ENCODE measurements at regions not wholly inside any gene's neighbourhood (a gene's known extent, or its start where the extent isn't known, plus 50 kb on each side); places are given as distances from the start of the nearest gene placed in this dataset.

GRCh38 chr16:49127103-49127502, 154.5 kb downstream of the CBLN1 start:
- Histone ChIP-seq H3K27ac (replicated peaks in 1 of 4) (no peak overlapping the region), H3K4me1 (peaks cover 0 to 4% (median 0%) of the 10 kb centered on the region in 4 donors), H3K9me3 (no peaks in the 10 kb centered on the region), H3K4me3 (no peak overlapping the region), H3K36me3 (no peaks in the 10 kb centered on the region), H3K27me3 (no peaks in the 10 kb centered on the region)
- TF ChIP-seq CTCF (IDR thresholded peaks at IDR 0.05) (no peak), POLR2A (IDR thresholded peaks at IDR 0.05; ENCODE audit: low read depth) (no peak), EP300 (IDR thresholded peaks at IDR 0.05) (no peak), POLR2AphosphoS5 (IDR thresholded peaks at IDR 0.05) (no peak)
- intact Hi-C loops (cut with DNase I), result no loop called here
- 33% methylated on average over 1 of the region's 1 CpG for WGBS
- no peak for DNase-seq (ENCODE audit: extremely low spot score)

- Histone ChIP-seq H3K4me1 (no peaks in the 10 kb centered on the region), H3K36me3 (no peaks in the 10 kb centered on the region), H3K27ac (replicated peaks in 1 of 4) (no peak overlapping the region), H3K27me3 (peaks cover 0 to 6% (median 0%) of the 10 kb centered on the region in 4 donors), H3K4me3 (no peak overlapping the region), H3K9me3 (no peaks in the 10 kb centered on the region)
- intact Hi-C loops (cut with DNase I), result no loop called here
- DNase-seq (ENCODE audit: extremely low spot score), result no peak
- WGBS, result 85% methylated on average over 5 of the region's 5 CpGs
- TF ChIP-seq POLR2AphosphoS5 (IDR thresholded peaks at IDR 0.05) (no peak), EP300 (IDR thresholded peaks at IDR 0.05) (no peak), POLR2A (IDR thresholded peaks at IDR 0.05; ENCODE audit: low read depth) (no peak), CTCF (IDR thresholded peaks at IDR 0.05) (no peak)
Observed at GRCh38 chr16:49121636-49122035, 160.0 kb downstream of the CBLN1 start.

GRCh38 chr16:49120631-49121030, 161.0 kb downstream of the CBLN1 start:
- no peak for DNase-seq (ENCODE audit: extremely low spot score)
- no peaks in the 10 kb centered on the region for H3K36me3 ChIP-seq
- WGBS, result 73% methylated on average over 6 of the region's 6 CpGs
- H3K27ac ChIP-seq (replicated peaks in 1 of 4), result no peak overlapping the region
- peaks cover 0 to 6% (median 0%) of the 10 kb centered on the region in 4 donors for H3K27me3 ChIP-seq
- no peaks in the 10 kb centered on the region for H3K9me3 ChIP-seq
- H3K4me1 ChIP-seq, result no peaks in the 10 kb centered on the region
- intact Hi-C loops (cut with DNase I), result no loop called here
- H3K4me3 ChIP-seq, result no peak overlapping the region
- TF ChIP-seq EP300 (IDR thresholded peaks at IDR 0.05) (no peak), POLR2AphosphoS5 (IDR thresholded peaks at IDR 0.05) (no peak), CTCF (IDR thresholded peaks at IDR 0.05) (no peak), POLR2A (IDR thresholded peaks at IDR 0.05; ENCODE audit: low read depth) (no peak)

GRCh38 chr16:49116873-49117272, 164.8 kb downstream of the CBLN1 start:
- Histone ChIP-seq H3K27ac (replicated peaks in 1 of 4) (no peak overlapping the region), H3K4me1 (peaks cover 0 to 12% (median 0%) of the 10 kb centered on the region in 4 donors), H3K9me3 (no peaks in the 10 kb centered on the region), H3K36me3 (no peaks in the 10 kb centered on the region), H3K27me3 (peaks cover 0 to 11% (median 0%) of the 10 kb centered on the region in 4 donors), H3K4me3 (no peak overlapping the region)
- TF ChIP-seq EP300 (IDR thresholded peaks at IDR 0.05) (no peak), POLR2A (IDR thresholded peaks at IDR 0.05; ENCODE audit: low read depth) (no peak), CTCF (IDR thresholded peaks at IDR 0.05) (no peak), POLR2AphosphoS5 (IDR thresholded peaks at IDR 0.05) (no peak)
- no peak for DNase-seq (ENCODE audit: extremely low spot score)
- 70% methylated on average over 7 of the region's 7 CpGs for WGBS
- intact Hi-C loops (cut with DNase I), result no loop called here

GRCh38 chr16:49115956-49116355, 165.7 kb downstream of the CBLN1 start:
- no peak for DNase-seq (ENCODE audit: extremely low spot score)
- no peak overlapping the region for H3K27ac ChIP-seq (replicated peaks in 1 of 4)
- TF ChIP-seq POLR2AphosphoS5 (IDR thresholded peaks at IDR 0.05) (no peak), POLR2A (IDR thresholded peaks at IDR 0.05; ENCODE audit: low read depth) (no peak), EP300 (IDR thresholded peaks at IDR 0.05) (no peak), CTCF (IDR thresholded peaks at IDR 0.05) (no peak)
- peaks cover 0 to 11% (median 0%) of the 10 kb centered on the region in 4 donors for H3K27me3 ChIP-seq
- H3K4me3 ChIP-seq, result no peak overlapping the region
- 66% methylated on average over 9 of the region's 9 CpGs for WGBS
- no peaks in the 10 kb centered on the region for H3K36me3 ChIP-seq
- H3K4me1 ChIP-seq, result peaks cover 0 to 15% (median 0%) of the 10 kb centered on the region in 4 donors
- H3K9me3 ChIP-seq, result no peaks in the 10 kb centered on the region
- intact Hi-C loops (cut with DNase I), result no loop called here
